ENCODE measurements at regions not wholly inside any gene's neighbourhood (a gene's known extent, or its start where the extent isn't known, plus 50 kb on each side); places are given as distances from the start of the nearest gene placed in this dataset.
"Not testable (repeated sequence)": the region's sequence is repeated elsewhere in the genome, so short reads cannot be mapped to it uniquely, and the experiment has no call there.

DNA sequence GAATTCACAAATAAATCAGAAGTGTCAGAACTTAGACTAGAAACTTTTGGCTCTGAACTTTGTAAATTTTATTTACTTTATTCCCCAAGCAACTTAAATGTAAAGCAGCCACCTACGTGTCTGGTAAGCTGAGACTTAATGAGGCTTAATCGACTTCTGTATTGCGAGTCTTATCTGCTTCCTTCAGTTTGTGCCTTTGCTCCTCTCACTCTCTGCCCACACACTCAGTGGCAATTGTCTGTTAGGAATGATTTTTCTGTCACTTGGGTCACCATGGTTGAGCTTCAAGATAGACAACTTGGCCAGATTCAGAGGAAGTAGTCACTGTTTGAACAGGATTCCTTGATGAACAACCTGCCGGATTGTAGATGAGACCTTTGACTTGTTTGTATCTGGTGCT lies 691.4 kb upstream of the FSHR start (continued):
- TF ChIP-seq BACH1 (IDR thresholded peaks at IDR 0.05; ENCODE audit: borderline replicate concordance) (no peak), LARP7 (IDR thresholded peaks at IDR 0.05) (no peak), HDAC6 (IDR thresholded peaks at IDR 0.05; ENCODE audit: unreplicated experiment) (no peak), STAT1 (conservative IDR thresholded peaks at IDR 0.05) (no peak)

DNA sequence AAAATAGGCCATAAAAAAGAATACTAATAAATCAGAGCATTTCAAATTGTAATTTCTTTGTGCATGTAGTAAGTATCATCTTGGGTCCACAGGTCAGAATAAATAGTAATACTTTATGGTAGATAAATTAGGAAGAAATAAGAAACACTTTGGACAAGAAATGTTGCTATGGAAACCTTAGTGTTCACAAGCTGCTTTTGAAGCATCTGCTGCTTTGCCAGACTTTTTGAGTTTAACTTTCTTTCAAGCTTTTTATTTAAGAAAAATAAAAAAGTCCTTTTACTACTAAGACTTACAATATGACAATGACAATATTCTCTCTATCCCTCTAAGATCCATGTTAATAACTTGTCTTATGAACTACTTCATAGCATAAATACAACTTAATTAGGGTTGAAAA lies 690.7 kb upstream of the FSHR start:
- TF ChIP-seq NR2C2 (IDR thresholded peaks at IDR 0.05; ENCODE audit: borderline replicate concordance, control insufficient read depth, insufficient read length, low read depth) (no peak), GABPA (IDR thresholded peaks at IDR 0.05; ENCODE audit: low read depth) (no peak), CREB1 (IDR thresholded peaks at IDR 0.05; ENCODE audit: low read depth) (no peak), NR2C1 (IDR thresholded peaks at IDR 0.05) (no peak)
- Histone ChIP-seq H3K79me2 (ENCODE audit: control insufficient read depth, insufficient read depth, low read length) (no peaks in the 10 kb centered on the region), H3K4me3 (no peak overlapping the region), H3K36me3 (ENCODE audit: control insufficient read depth in 2 of 2, insufficient read depth in 2 of 2, low read length in 1 of 2) (no peaks in the 10 kb centered on the region), H4K20me1 (ENCODE audit: control insufficient read depth, insufficient read depth) (no peaks in the 10 kb centered on the region), H3K27me3 (replicated peaks in 1 of 2; ENCODE audit: control insufficient read depth in 2 of 2, insufficient read depth in 2 of 2, low read length in 1 of 2) (no peaks in the 10 kb centered on the region), H3K4me2 (ENCODE audit: control insufficient read depth, insufficient read depth) (no peak overlapping the region), H3K9me3 (replicated peaks; ENCODE audit: control insufficient read depth, insufficient read depth, low read length) (no peaks in the 10 kb centered on the region), H2AFZ (ENCODE audit: control insufficient read depth, low read depth, low read length) (no peak overlapping the region), H3K9ac (ENCODE audit: control insufficient read depth, insufficient read depth, low read length) (no peak overlapping the region), H3K27ac (ENCODE audit: control insufficient read depth, insufficient read depth) (no peak overlapping the region), H3K4me1 (ENCODE audit: control insufficient read depth, insufficient read depth, low read length) (no peaks in the 10 kb centered on the region)
- DNase-seq (ENCODE audit: low read depth, low spot score) (no peak), ATAC-seq (no peak), FAIRE-seq (no peak)
- intact Hi-C loops (cut with micrococcal nuclease; ENCODE audit: unreplicated experiment) (no loop called here), in situ Hi-C loops (cut with MboI) (no loop called here)
- no TSS peak for BruUV-seq (replicated peaks)
- CTCF ChIA-PET, result interaction anchor here (0.7 kb wide), 1 partner anchor 226 kb away, joined by 3 read pairs; no protein-coding TSS in a partner anchor
- SMC1A ChIA-PET (ENCODE audit: uncharacterized antibody, unreplicated experiment), result no interaction called here
- RAD21 ChIA-PET (ENCODE audit: unreplicated experiment), result no interaction called here
- POLR2A ChIA-PET, result no interaction called here

DNA sequence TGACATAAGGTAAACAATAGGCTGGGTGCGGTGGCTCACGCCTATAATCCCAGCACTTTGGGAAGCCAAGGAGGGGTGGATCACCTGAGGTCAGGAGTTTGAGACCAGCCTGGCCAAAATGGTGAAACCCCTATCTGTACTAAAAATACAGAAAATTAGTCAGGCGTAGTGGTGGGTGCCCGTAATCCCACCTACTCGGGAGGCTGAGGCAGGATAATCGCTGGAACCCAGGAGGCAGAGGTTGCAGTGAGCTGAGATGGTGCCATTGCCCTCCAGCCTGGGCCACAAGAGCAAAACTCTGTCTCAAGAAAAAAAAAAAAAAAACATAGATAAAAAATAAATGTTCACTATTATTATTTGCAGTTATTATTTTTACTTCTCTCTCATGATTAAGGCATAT lies 689.8 kb upstream of the FSHR start:
- DNase-seq (ENCODE audit: low read depth, low spot score); in situ Hi-C loops (cut with MboI); SMC1A ChIA-PET (ENCODE audit: uncharacterized antibody, unreplicated experiment); H3K4me1 ChIP-seq (ENCODE audit: control insufficient read depth, insufficient read depth, low read length); H3K9ac ChIP-seq (ENCODE audit: control insufficient read depth, insufficient read depth, low read length); FAIRE-seq; H2AFZ ChIP-seq (ENCODE audit: control insufficient read depth, low read depth, low read length); H3K27me3 ChIP-seq (replicated peaks in 1 of 2; ENCODE audit: control insufficient read depth in 2 of 2, insufficient read depth in 2 of 2, low read length in 1 of 2); RAD21 ChIA-PET (ENCODE audit: unreplicated experiment); ATAC-seq; H3K79me2 ChIP-seq (ENCODE audit: control insufficient read depth, insufficient read depth, low read length); POLR2A ChIA-PET; H3K4me2 ChIP-seq (ENCODE audit: control insufficient read depth, insufficient read depth); H3K4me3 ChIP-seq; BruUV-seq (replicated peaks); intact Hi-C loops (cut with micrococcal nuclease; ENCODE audit: unreplicated experiment); H3K9me3 ChIP-seq (replicated peaks; ENCODE audit: control insufficient read depth, insufficient read depth, low read length); H4K20me1 ChIP-seq (ENCODE audit: control insufficient read depth, insufficient read depth); H3K27ac ChIP-seq (ENCODE audit: control insufficient read depth, insufficient read depth); H3K36me3 ChIP-seq (ENCODE audit: control insufficient read depth in 2 of 2, insufficient read depth in 2 of 2, low read length in 1 of 2): not testable (repeated sequence)
- 7% methylated on average over 6 of the region's 6 CpGs for WGBS (ENCODE audit: insufficient coverage, insufficient replicate concordance, low lambda C conversion rate, missing lambda C conversion rate)
- CTCF ChIA-PET, result interaction anchor here (0.6 kb wide), 1 partner anchor 256 kb away, joined by 3 read pairs; no protein-coding TSS in a partner anchor
